Anterior cingulate cortex (tissue), 58 donors: ENCODE measurements at regions not wholly inside any gene's neighbourhood (a gene's known extent, or its start where the extent isn't known, plus 50 kb on each side); places are given as distances from the start of the nearest gene placed in this dataset.

Experiments
- DNase-seq, 58 donors: peaks; one replicate each; lab custom pipeline; 2025; lab: John Stamatoyannopoulos, UW

DNA sequence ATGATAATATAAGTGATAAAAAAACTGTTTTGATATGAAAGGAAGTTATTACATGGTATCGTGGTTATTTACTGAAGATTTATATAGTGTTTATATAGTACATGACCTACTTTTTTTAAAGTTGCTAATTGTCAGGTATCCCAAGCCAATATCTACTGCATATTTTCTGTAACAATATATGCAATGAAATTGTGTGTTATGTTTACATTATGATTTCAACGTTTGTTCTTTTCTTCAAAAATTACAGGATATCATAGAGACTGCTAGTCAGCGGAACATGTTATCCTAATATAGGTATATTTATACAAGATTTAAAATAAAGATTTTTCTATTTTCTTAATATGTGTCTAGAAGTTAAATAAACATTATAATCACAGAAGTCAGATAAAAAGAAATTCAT is 167.5 kb upstream of the DPYD start:
- DNase-seq = no peak

DNA sequence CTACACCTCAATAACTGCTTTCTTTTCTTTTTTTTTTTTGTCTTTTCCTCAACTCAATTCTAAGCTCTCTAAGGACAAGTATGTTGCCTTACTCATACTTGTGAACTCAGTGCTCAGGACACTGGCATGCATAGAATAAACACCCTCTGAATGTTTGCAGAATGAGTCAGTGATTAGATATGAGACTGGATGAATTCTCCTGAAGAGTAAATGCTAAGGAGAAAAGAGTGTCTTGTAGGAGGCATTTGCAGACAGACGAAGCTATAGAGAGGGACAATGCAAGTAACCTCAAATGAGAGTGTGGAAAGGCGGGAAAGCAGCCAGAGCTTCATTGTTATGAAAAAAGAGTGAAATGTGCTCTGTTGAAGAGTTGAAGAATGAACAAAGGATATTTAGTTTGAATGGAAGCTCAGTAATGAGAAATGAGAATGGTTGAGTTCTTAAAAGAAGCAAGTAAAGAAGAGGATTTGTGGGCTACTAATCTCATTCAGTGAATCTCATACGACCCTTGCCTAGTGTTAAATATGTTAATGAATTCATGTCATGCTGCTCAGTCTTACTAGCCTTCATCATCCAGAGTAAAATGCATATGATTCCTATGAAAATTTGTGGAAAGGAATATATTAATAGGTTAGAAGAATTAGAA is 166.1 kb upstream of the DPYD start:
- DNase-seq = no peak

DNA sequence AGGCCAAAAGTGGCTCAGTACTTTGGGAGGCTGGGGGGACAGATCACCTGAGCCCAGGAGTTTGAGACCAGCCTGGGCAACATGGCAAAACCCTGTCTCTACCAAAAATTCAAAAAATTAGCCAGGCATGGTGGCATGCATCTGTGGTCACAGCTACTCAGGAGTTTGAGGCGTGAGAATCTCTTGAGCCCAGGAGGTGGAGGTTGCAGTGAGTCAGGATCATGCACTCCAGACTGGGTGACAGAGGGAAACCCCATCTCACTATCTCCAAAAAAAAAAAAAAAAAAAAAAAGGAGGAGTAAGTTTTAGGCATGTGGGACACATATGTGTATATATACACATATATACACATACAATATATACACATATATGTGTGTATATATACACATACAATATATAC is 165.3 kb upstream of the DPYD start:
- DNase-seq = no peak

DNA sequence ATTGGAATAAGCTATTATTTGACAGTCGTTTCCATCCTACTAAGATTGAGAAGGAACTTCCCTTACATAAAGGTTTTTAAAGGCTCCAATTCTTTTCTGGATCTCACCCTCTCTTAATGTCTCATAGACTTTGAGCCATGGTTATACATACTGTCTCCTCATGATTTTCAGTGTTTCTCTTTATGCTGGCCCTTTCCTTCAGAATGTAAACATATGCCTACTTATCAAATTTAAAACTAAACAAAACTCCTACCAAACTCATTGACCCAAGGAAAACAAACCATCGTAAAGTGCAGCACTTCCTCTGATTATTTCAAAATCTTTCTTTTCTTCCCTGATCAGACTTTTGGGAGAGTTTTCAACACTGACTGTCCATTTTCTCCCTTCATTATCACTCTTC is 163.4 kb upstream of the DPYD start:
- no peak for DNase-seq

DNA sequence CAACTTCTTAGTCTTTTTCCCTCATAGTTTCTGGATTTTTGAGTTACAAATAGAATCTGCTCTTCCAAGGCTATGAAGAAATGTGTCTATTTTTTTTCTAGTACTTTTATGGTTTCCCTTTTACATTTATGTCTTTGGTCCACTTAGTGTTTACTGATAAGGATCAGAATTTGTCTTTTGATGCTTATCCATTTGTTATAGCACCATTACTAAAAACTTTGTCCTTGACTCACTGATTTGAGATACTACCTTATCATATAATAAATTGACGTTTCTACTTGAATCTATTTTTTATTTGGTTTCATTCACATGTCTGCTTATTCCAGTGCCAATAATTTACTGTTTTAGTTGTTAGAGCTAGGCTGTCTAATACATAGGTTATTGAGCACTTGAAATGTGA is 161.1 kb upstream of the DPYD start:
- DNase-seq = no peak

DNA sequence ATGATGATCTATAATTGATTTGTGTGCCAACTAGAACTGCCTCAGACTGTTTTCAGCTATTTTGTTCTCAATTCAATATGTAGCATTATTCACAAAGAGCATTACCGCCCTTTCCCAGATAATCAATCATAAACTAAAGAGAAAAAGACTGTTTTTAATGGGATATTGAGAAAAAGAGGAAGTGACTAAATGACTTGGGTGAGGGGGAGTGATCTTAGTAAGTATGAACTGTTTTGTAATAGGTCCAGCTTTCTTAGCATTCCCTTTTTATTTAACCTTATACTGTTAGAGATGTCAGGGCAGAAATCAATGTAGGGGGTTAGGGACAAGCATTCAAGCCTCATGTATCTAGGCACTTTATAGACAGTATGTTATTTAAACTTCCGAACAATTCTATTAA is 157.8 kb upstream of the DPYD start:
- DNase-seq = no peak

DNA sequence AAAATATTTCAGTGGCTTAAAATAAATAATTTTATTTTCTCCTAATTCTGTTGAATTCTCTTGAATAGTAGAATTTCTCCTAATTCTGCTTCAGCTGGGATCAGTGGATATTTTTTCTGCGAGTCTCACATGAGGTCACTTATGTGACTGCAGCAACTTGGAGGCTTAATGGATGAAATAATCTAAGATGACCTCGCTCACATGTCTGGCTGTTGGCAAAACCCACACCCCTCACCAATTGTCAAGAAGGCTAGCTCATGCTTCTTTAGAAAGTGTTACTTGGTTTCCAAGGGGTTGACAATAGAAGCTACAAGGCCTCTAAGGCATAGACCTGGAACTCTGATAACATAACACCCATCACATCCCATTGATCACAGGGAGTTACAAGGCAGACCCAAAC is 156.9 kb upstream of the DPYD start:
- DNase-seq = no peak

DNA sequence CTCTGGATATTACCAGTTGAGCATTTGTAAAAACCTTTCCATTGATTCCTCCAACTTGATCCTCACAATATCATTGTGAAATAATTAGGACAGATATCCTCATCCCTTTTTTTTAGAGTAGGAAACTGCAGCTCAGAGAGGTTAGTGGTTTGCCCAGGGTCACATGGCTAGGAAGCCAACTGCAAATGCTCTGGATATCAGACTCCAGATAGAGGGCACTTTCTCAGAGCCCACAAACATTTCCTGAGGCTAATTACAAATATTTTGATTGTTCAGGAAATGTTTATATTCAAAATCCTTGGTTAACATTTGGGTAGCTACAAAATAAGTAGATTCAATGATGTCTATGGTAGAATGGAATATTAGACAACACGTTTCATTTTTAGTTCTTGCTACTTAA is 154.8 kb upstream of the DPYD start:
- DNase-seq = no peak

DNA sequence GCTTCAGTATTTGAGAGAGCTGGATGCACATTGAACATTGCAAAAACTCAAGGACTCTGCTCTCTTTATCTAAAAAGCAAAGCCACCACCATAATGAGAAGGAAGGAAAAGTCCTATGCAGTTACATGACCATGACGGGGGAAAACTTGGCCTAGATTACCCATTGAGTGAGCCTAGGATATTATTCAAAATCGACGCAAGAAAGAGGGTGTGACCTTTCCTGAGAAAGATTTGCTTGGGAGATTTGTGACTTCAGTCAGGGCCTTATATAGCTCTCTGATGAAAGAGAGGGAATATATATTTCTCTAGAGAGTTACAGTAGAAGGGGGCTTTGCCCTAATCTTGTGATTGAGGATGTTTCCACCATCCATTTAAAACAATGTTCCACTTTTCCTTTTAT is 153.0 kb upstream of the DPYD start:
- no peak for DNase-seq

DNA sequence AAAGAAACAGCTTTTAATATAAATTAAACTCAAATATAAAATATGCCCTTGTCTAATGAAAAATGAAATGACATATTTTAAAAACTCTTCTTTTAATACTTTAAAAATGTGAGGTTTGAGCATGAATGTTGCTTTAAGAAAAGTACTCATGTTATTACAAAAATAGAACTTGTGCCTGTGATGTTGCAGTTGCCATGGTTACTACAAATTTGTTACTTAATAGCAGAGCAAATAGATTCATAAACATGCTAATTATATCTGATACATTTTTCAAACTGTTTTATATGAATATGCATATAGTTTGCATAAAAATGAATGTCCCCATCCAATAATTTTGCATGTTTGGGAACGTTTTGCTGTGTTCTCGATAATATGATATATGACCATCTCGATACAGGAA is 152.3 kb upstream of the DPYD start:
- no peak for DNase-seq

DNA sequence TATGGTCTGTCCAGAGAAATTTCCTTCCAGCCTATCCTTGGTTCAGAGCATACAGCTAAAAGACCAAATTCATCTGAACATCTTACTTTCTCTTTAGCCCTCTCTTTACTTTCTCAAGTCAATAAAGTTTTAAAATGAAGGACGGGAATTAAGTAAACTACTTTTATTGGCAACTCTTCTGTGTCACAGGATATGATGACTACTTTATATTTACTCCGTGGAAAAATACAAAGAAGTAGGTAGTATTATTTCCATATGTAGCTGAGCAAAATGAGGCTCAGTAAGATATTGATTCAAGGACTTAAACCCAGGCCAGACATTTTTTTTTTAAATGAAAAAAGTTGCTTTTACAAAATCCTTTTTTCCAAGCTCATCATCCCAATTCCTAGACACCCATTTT is 151.2 kb upstream of the DPYD start:
- DNase-seq = no peak

DNA sequence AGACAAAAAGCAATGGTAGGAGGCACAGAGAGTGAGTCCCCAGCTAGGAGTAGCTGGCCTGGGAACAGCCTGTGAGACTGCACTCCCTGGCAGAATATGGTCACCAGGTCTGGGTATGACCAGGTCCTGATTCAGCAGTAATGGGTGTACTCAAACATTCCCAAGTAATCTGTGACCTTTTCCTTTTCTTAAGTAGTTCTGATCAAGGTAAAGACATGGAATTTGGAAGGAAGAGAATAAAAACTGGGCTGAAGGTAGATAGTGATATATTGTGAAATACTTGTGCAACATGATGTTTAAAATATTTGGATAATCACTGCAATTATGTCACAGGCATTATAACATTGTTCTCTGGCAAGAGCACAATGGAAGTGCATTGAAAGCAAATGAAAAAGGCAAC is 147.2 kb upstream of the DPYD start:
- no peak for DNase-seq

DNA sequence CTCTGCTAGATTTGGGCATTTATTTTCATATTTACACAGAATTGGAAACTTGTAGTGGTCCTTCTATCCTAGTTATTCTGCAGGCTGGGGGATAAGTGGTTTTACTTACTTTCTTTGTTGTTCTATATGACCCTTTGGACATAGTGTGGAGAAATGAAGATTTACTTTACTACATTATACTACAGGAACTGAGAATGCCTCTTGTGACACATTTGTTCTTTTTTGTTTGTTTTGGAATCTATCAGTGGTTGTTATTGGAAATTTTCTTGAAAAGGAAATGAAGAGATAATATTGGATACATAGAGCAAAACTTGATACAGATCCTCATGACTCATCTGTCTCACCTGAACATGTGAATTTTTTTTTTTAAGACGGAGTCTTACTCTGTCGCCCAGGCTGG is 146.1 kb upstream of the DPYD start:
- no peak for DNase-seq

DNA sequence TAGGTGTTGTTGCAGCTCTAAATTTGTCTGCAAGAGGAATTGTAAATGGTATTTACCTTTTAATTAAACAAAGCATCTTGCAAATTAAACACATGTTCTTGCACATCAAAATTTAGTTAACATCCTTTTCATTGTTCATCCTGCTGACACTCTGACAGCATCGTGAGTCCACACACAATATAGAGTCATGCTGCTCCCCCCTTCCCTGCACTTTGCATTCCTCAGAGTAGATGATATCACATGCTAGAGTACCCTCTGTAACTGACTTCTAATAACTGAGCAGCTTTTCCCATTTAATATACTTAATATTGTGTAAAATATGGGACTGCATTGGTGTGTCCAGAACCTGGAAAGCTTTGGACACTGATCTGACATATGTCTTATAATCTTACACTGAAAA is 138.8 kb upstream of the DPYD start:
- DNase-seq = no peak

DNA sequence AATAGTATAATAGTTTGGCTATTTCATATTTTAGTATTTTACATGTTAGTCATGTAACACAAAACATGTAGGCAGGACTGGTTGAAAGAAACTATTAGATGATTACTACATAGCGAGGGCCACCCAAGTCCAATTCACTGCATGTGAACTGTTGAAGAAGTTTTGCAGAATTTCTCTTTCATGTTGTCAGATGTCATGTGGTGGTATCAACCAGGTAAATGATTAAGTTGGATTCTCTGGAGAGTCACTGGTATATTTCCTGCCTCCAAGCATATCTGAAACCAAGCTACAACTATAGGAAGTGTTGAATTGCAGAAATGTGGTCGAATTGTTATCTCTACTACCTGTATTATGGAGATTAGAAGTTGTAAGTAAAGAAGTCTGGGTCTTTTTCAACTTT is 137.8 kb upstream of the DPYD start:
- DNase-seq = no peak

DNA sequence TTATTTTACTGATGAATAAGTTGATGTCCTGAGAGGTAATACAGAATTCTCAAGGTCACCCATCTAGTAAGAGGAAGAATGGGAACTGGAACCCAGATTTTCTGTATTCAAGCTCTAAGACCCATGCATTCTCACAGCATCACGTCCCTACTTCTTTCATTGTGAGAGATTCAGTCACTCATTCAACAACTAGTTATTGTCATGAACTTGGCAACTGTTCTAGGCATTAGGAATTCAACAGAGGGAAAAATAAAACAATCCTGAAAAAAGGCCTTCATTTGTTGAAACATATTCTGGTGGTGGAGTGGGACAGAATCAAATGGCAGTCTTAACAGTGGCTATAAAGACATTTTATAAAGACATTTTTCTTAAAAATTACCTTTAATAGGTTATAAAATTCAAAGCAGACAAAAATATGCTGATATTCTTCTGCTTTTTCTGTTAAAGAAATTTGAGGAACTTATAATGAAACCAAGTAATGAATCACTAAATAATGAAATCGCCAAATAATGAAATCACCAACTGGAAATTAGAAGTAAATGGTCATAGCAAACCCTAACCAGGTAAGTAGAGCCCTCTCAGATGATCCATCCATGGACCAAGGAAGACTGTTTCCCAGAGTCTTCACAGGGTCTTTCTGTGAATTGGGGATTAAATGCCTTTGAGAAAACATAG is 136.5 kb upstream of the DPYD start:
- peak in 1 of 58 donors; percentile 26 for DNase-seq

DNA sequence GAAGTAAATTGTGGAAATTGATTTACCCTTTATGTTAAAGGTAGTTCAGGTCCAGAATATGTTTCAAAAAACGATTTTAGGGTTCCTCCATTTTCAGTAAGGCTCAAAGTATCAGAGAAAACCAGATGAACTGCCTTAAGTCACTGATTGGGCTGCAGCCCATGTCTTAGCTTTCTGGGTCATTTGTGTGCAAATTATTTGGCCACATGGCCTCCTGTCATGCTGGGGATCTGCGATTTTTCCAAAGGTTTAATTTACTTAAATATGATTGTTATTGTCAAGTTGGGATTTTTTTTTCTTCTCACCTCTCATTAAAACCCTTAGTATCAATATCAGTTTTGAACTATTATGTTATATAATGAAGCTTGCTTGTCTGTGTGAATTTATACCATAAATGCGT is 135.9 kb upstream of the DPYD start:
- no peak for DNase-seq

DNA sequence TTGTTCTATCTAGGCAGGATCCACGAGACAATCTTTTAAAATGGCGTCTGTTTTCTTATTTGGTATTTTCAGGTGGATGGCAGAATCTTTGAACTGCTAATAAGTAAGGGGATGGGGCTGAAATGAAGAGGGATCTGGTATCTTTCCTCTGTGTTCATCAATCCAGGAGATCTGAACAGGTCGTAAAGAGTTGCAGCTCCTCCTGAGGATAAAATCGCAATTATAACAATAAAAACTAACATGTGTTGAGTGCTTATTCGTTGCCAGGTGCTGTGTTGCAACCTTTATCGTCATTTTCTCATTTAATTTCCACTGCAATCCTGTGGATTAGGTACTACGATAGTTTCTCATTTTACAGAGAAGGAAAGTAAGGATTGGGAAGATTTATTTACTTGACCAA is 134.6 kb upstream of the DPYD start:
- DNase-seq = no peak

DNA sequence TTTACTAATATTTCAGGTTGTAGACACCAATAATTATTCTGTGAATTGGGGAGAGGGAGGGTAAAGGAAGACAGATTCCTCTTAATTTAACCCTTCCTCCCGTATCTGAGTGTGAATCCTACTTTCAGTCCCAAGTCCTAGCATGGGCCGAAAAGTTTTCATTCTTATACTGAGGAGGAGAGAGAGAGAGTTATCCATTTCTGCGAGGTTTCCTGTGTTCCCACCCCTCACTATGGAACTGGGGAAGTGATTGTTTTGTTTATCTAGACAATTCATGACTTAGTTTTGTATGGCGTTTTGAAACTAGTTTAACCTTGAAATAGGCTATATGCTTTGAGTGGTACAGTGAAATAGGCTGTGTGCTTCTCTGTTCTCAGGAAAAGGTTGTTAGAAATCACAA is 134.0 kb upstream of the DPYD start:
- DNase-seq = no peak

DNA sequence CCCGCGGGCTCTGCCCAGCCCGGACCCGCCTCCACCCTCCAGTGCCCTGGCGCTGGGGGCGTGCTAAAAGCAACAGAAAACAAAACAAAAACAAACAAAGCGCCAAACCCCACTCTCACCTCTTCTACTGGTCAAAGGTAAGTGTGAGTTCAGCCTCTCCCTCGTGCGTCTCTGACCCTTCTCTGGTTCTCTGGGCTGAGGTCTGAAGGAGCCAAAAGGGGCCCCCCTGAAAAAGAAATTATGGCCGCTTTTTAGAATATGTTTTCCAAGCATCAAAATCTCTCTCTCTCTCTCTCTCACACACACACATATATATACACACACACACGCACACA is 133.5 kb upstream of the DPYD start:
- DNase-seq = peak in 1 of 58 donors; percentile 63

DNA sequence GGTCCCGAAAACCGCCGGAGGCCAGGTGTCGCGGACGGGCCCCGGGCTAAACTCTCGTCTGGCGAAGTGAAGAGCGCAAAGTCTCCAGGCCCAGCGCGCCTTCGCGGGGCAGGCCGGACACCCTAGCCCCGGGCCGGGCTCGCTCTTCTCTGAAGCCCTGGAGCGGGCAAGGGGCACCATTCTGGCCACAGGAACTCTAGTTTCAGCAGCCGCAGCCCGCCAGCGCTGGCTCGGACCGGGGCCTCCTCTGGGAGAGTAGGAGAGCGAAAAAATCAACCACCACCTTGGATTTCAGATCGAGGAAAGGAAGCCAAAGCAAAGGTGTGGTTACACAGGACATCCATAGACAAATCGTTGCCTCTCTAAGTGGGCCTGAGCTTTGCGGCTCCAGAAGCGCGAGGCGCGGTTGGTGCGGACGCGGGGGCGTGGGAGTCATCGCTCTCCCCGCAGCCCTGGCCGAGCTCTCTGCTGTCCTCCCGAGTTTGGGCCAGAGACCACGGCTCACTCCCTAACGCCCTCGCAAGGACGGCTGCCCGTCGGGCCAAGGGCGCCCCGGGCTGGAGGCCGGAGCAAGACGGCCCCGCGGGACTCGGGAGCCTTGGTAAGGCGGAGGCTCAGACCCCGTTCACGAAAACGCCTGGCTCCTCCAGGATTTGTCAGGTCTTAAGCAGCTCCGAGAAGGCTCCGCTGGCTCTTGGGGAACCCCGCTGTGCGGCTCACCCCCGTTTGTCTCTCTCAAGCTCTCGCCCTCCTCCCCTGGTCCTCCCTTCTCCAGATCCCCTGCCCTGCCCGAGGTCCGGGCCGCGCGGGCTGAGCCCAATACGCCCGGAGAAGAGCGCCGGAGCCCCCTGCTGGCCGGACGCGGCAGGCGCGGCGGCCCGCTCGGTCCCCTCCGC is 132.9 kb upstream of the DPYD start:
- peak in 41 of 58 donors; percentile 24 to 81 (median 56) for DNase-seq
